HG03575 (cell line): ENCODE measurements at regions not wholly inside any gene's neighbourhood (a gene's known extent, or its start where the extent isn't known, plus 50 kb on each side); places are given as distances from the start of the nearest gene placed in this dataset.

Experiments used
- ATAC-seq: cut with Tn5 transposase; IDR thresholded peaks from one replicate; pipeline ENCODE4 v1.9.1; 2021; ENCODE audit not compliant: unreplicated experiment, insufficient number of reproducible peaks, low FRiP score; ENCODE audit errors: extremely low read depth

DNA sequence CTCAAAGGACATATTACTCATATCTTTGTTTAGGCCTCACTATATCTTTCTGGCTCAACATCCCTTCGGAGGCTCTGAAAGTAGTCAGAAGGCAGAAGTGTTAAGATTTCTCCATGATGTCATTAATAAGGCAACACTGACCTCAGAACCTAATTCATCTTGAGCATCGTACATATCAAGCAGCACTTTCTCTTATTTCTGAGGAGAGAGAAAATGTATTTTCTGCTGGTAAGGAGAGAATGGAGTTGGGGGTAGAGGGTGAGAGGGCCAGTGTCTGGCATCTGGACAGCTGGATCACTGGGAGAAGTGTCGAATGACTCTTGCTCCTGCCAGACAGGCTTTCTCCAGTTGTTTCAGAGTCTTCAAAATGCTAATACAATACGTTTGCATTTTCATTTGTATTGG lies 213.2 kb upstream of the PRICKLE1 start:
- no peak for ATAC-seq

DNA sequence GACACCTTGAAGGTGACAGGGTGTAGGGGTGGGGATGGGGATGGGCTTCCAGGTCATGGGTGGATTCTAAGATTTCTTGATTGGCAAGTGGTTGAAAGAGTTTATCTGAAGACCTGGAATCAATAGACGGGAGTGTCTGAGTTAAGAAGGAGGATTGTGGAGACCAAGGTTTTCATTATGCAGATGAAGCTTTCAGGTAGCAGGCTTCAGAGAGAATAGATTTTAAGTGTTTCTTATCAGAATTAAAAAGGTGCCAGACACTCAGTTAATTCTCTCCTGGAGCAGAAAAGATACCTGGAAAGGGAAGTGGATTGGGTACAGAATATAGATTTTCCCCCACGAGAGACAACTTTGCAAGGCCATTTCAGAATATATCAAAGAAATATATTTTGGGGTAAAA lies 211.7 kb upstream of the PRICKLE1 start:
- ATAC-seq, result no peak

GRCh38 chr12:42799966-42800365 lies 210.4 kb upstream of the PRICKLE1 start:
- ATAC-seq, result no peak

DNA sequence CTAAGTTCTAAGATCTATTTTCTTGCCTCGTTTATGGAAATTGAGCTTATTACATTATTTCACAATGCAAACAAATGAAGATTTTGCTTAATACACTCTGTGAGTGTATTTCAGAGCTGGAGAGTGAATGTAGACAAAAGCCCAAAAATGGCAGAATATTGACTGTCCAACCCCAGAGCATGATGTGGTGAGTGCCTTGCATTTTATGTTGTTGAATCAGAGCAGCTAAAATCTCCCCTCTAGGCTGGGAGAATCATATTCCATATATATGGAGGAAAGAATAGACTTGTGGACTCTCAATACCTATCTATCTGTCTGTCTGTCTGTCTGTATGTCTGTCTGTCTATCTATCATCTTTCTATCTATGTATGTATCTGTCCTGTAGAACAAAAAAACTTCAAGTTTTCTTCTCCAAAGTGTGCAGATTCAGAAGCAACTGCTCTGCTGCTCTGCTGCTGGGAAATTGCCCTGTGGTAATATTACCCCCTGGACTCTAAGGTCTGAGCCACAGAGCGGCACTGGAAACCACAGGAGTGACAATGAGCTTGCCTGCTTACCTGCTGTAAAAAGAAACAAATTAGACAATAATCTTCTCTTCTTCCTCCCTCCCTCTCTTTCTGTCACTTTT lies 209.4 kb upstream of the PRICKLE1 start:
- ATAC-seq, result no peak

DNA sequence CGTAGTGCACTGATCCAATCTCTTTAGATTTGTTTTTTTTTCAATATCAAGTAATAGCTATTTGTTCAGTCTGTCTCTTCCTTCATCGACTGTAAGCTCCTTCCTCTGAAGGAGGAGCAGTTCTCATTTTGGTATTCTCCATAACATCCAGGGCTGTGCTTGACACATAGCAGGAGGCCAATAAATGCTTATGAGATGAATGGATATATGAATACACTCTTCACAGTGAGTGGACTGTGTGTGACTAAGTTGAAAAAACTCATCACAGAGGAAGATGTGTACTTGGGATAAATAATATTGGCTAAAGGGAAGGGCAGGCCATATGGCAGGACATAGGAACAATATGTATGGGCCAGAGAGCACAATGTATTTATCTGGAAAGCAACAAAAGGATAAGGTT lies 205.3 kb upstream of the PRICKLE1 start:
- no peak for ATAC-seq

GRCh38 chr12:42793166-42793565 lies 203.6 kb upstream of the PRICKLE1 start:
- no peak for ATAC-seq

- no peak for ATAC-seq
These were observed 202.7 kb upstream of the PRICKLE1 start for GRCh38 chr12:42792265-42792664.

- no peak for ATAC-seq
These were observed 201.9 kb upstream of the PRICKLE1 start for GRCh38 chr12:42791399-42791798.

GRCh38 chr12:42790761-42791151 lies 201.2 kb upstream of the PRICKLE1 start:
- ATAC-seq, result no peak

GRCh38 chr12:42789808-42790760 lies 200.5 kb upstream of the PRICKLE1 start:
- ATAC-seq, result no peak

DNA sequence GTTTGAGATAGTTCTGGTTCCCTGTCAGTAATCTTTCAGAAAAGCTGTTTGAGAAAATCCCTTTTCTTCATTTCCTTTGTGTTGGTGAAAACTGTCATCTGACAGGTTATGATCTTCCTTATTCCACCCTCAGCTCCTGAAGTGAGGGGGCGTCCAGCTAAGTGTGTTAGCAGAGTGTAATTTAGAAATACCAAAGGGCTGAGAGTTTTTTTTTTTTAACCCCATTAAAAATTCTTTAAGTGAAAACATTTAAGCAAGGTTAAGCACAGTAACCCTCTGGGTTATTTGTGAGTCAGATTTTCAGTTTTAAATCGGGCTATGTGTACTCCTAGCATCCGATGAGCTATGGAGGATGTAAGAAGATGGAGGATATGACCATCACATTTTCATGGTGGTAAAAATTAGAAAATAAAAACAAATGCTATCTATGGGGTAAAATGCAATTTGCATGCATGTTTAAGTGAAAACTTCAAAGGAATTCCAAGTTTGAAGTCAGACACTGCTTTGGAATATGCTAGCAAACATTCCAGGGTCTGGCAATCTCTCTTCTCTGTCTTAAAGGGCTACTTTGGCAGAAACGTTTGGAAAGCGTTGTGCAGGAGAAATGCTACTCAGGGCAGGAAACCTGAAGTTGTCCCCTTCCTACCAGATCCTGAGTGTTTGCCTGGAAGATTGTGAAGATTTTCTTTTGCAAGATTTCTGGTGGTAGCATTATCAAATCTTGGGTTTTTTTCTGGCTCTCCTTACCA lies 197.0 kb upstream of the PRICKLE1 start:
- ATAC-seq, result no peak

GRCh38 chr12:42785944-42786343 lies 196.4 kb upstream of the PRICKLE1 start:
- ATAC-seq, result no peak

- ATAC-seq, result no peak
These were observed 191.1 kb upstream of the PRICKLE1 start for GRCh38 chr12:42780671-42781070.

DNA sequence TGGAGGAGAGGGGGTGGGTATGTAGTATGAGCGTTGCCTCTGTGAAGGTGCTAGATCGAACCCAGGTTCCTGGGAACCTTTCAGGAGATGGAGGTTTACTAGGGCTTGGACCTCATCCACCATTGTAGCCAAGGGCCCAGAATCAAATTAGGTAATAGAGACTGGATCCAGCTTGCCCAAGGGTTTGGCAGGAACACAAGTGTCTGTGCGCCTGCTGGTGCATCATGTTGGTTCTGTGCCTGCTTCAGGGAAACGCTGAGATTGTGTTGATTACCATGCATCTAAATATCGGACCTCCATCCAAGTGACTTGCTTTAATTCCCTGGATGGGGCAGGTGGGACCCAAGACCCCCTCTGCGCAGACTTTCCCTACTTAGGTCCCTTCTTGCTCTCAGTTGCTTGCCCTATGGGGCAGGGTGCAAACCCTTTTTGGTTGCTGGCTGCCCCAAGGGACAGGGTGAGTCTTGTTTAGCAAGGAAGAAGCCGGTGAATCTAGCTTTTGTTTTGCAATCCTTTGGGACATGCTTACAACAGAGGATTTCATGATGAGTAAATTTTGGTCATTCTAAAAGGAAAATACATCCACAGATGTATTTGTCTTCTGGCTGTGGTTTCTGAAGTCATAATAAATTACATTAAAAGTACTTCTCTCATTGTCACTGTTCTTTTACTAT lies 189.8 kb upstream of the PRICKLE1 start:
- no peak for ATAC-seq

DNA sequence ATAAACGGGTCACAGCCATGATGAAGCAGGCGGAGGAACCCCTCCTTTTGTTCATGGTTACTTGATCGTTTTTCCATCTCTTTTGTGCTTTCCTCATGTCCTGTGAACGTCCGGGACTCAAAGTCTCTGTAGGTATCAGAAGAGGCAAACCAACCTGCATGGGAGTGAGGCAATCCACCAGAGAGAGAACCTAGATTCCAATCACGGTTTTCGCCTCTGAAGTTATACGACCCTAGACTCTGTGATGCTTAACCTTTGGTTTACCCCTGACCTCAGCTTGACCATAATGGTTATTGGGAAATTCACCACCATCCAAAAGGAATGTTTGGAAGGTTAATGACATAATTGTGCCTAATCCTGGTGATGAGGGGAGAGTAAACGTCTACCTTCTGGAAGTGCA lies 186.8 kb upstream of the PRICKLE1 start:
- ATAC-seq, result no peak

DNA sequence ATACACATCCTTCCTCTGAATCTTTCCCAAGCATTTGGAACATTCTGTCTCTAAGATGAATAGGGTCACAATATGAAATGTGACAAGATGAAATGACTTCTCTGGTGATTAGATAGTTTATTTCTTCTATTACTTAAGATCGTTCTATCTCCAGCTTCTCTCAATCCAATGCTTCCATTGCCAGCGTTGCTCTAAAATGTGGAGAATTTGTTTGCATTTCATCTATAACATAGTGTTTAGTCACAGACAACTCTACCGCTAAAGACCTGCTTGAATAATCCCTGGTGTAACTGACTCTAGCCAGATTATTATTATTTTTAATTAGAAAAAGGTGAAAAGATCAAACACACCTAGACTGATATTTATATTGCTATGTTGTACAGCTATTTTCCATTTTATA lies 184.7 kb upstream of the PRICKLE1 start:
- ATAC-seq, result no peak

DNA sequence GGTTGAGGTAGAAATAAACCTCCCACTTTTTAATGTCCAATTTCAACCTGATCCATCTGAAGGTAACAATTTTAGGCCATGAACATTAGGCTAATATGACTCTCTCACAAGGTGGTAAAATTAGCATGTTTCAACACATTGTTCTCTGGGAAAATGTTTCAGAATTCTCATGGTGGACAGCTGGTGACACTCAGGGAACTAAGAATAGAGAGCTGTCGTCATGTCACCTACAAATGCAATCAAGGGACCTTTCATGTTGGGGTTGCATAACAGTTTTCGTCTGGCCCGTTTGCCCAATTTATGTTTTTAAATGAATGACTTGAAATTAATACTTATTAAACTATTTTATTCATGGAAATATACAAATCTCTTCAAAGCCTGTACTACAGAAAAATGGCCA lies 180.7 kb upstream of the PRICKLE1 start:
- no peak for ATAC-seq

GRCh38 chr12:42769455-42769854 lies 179.9 kb upstream of the PRICKLE1 start:
- ATAC-seq, result no peak

GRCh38 chr12:42767998-42768397 lies 178.5 kb upstream of the PRICKLE1 start:
- no peak for ATAC-seq
